Gastroesophageal sphincter (tissue), 3 donors: ENCODE measurements at regions not wholly inside any gene's neighbourhood (a gene's known extent, or its start where the extent isn't known, plus 50 kb on each side); places are given as distances from the start of the nearest gene placed in this dataset.

Experiments
- CTCF ChIP-seq, 4 experiments: fragments of 200-600 bp in 2 of 4; fragments of 450-650 bp in 2 of 4; sonication (generic) in 1 of 4; IDR thresholded peaks; one replicate each; pipeline ENCODE4 v1.5.1; 2017 to 2019; ENCODE audit warnings: antibody characterized with exemption in 4 of 4, mild to moderate bottlenecking in 2 of 4, moderate library complexity in 2 of 4
- POLR2A ChIP-seq, 2 donors: fragments of 450-650 bp; IDR thresholded peaks; one replicate each; pipeline ENCODE4 v1.6.1; 2017; ENCODE audit warnings: antibody characterized with exemption in 2 of 2, mild to moderate bottlenecking in 2 of 2, moderate library complexity in 1 of 2
- POLR2AphosphoS5 ChIP-seq: sonication (generic); formaldehyde crosslinking; IDR thresholded peaks from one replicate; pipeline ENCODE4 v1.6.1; 2017; ENCODE audit warnings: antibody characterized with exemption

DNA sequence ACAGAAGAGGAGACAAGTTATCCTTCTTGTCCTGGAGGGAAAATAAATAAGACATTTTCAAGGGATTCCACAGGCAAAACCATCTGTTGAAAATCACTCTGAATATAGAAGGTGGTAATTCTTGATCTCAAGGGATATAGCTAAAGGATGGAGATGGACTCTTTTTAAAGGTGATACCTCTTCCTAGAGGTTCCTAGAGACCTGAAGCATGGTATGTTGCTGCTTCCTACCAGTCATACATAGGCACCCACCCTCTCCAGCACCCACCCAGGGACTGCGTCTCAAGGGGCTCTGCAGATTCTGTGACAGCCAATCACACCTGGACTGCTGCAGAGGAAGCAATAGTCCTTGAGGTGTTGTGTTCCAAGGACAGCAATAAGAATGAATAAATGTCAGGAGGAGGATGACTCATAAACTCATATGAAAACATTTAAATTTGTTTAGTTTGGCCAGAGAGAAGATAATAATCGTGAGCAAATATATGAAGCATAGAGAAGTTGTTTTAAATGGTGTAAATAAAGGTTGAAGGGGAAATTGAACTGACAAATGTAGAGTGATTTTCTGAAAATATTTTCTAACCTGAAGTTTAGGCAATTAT lies 741.6 kb upstream of the CBLB start:
- TF ChIP-seq CTCF (IDR thresholded peaks at IDR 0.05) (no peak), POLR2AphosphoS5 (no peak), POLR2A (IDR thresholded peaks at IDR 0.05) (no peak)
